Astrocyte (in vitro differentiated cells and primary cell): ENCODE measurements at regions not wholly inside any gene's neighbourhood (a gene's known extent, or its start where the extent isn't known, plus 50 kb on each side); places are given as distances from the start of the nearest gene placed in this dataset.

ENCODE experiments used
- CTCF ChIP-seq: IDR thresholded peaks from 2 replicates; pipeline ENCODE4 v1.5.1; 2011; ENCODE audit warnings: low read depth, mild to moderate bottlenecking, inconsistent platforms, low read length, moderate library complexity; ENCODE audit not compliant: insufficient read depth
- EZH2 ChIP-seq: IDR thresholded peaks from 2 replicates; pipeline ENCODE4 v1.6.1; 2012; ENCODE audit warnings: mild to moderate bottlenecking, low read length, inconsistent platforms; ENCODE audit not compliant: insufficient read depth

DNA sequence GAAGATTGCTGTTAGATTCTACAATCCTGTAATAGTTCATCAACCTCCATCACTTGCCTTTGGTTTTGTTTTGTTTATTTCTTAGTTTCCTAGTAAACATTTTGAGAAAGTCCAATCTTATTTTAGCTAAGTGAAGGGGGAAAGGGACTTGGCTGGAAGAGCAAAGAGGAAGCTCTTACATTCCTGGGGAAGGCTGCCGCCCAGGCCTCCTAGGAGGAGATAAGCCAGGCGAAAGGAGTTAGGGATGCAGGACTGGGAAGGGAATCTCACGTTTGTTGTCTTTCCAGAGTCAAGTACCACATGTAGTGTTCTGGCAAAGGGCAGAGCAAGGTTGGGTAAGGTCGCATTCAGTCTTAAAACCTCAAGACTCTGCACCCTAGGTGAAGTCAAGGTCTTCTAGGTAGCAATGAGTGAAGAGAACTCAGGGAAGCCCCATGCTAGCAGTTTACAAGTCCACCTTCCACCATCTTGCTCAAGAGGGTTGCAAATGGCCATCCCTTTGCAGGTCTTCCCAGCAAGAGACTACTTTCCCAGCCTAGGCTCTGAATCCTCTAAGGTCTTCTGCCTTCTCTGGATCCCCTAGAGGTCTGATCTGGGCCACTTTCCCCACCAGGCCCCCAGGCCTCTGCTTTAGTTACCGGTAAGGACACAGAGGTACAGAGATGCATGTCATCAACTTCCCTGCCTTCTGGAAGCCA is 320.7 kb downstream of the CYP26B1 start:
- no peak for TF ChIP-seq EZH2
- no peak for TF ChIP-seq CTCF
